Activated CD4-positive, alpha-beta T cell treated with anti-CD3 and anti-CD28 coated beads, Interleukin-2, amount 10 ng/mL, durations not matched to agents 7 days and 5 days (primary cell): ENCODE measurements at regions not wholly inside any gene's neighbourhood (a gene's known extent, or its start where the extent isn't known, plus 50 kb on each side); places are given as distances from the start of the nearest gene placed in this dataset.

Experiments
- CTCF ChIA-PET: fragments of 350-600 bp; sonication (Branson Sonifier 250); formaldehyde crosslinking; loops from one replicate; lab custom pipeline; 2021; ENCODE audit warnings: antibody characterized with exemption; lab: Charles Lee
- POLR2A ChIA-PET: fragments of 350-600 bp; sonication (Branson Sonifier 250); formaldehyde crosslinking; loops from one replicate; lab custom pipeline; 2021; ENCODE audit warnings: antibody characterized with exemption; lab: Charles Lee
- DNase-seq: peaks from one replicate; pipeline ENCODE4 v3.0.0-alpha.2; 2020
- H3K27ac Mint-ChIP-seq: one replicate; pipeline ENCODE4 v1.8.0; 2021; ENCODE audit warnings: mild to moderate bottlenecking, moderate library complexity, mixed read lengths
- H3K27me3 Mint-ChIP-seq: one replicate; pipeline ENCODE4 v1.8.0; 2021; ENCODE audit warnings: mixed read lengths
- H3K36me3 Mint-ChIP-seq: one replicate; pipeline ENCODE4 v1.8.0; 2021; ENCODE audit warnings: low read depth, mixed read lengths
- H3K4me1 Mint-ChIP-seq: one replicate; pipeline ENCODE4 v1.8.0; 2021; ENCODE audit warnings: mixed read lengths
- H3K4me3 Mint-ChIP-seq: one replicate; pipeline ENCODE4 v1.8.0; 2021; ENCODE audit warnings: mild to moderate bottlenecking, moderate library complexity, mixed read lengths
- H3K9me3 Mint-ChIP-seq: one replicate; pipeline ENCODE4 v1.8.0; 2021; ENCODE audit warnings: mixed read lengths

GRCh38 chr2:152950126-152950525, 231.7 kb downstream of the ARL6IP6 start:
- no peaks in the 10 kb centered on the region for H3K36me3 Mint-ChIP-seq
- ChIA-PET CTCF (no interaction called here), POLR2A (no interaction called here)
- H3K27me3 Mint-ChIP-seq = no peaks in the 10 kb centered on the region
- no peak overlapping the region for H3K4me3 Mint-ChIP-seq
- peaks cover 2% of the 10 kb centered on the region for H3K4me1 Mint-ChIP-seq
- no peak for DNase-seq
- no peak overlapping the region for H3K27ac Mint-ChIP-seq
- H3K9me3 Mint-ChIP-seq = no peaks in the 10 kb centered on the region

GRCh38 chr2:152944099-152944498, 225.7 kb downstream of the ARL6IP6 start:
- H3K9me3 Mint-ChIP-seq = no peaks in the 10 kb centered on the region
- H3K36me3 Mint-ChIP-seq = no peaks in the 10 kb centered on the region
- ChIA-PET POLR2A (no interaction called here), CTCF (no interaction called here)
- DNase-seq = no peak
- H3K4me1 Mint-ChIP-seq = peaks cover 2% of the 10 kb centered on the region
- no peaks in the 10 kb centered on the region for H3K27me3 Mint-ChIP-seq
- no peak overlapping the region for H3K27ac Mint-ChIP-seq
- no peak overlapping the region for H3K4me3 Mint-ChIP-seq

GRCh38 chr2:152942940-152943440, 224.6 kb downstream of the ARL6IP6 start:
- H3K27ac Mint-ChIP-seq = no peak overlapping the region
- no peaks in the 10 kb centered on the region for H3K36me3 Mint-ChIP-seq
- peaks cover 2% of the 10 kb centered on the region for H3K4me1 Mint-ChIP-seq
- H3K27me3 Mint-ChIP-seq = no peaks in the 10 kb centered on the region
- peaks cover 2% of the 10 kb centered on the region for H3K9me3 Mint-ChIP-seq
- DNase-seq = no peak
- H3K4me3 Mint-ChIP-seq = no peak overlapping the region
- CTCF ChIA-PET = no interaction called here
- POLR2A ChIA-PET = no interaction called here

- no peaks in the 10 kb centered on the region for H3K27me3 Mint-ChIP-seq
- no peak for DNase-seq
- no peaks in the 10 kb centered on the region for H3K9me3 Mint-ChIP-seq
- CTCF ChIA-PET = no interaction called here
- H3K4me3 Mint-ChIP-seq = no peak overlapping the region
- POLR2A ChIA-PET = no interaction called here
- H3K27ac Mint-ChIP-seq = no peak overlapping the region
- H3K36me3 Mint-ChIP-seq = no peaks in the 10 kb centered on the region
- no peaks in the 10 kb centered on the region for H3K4me1 Mint-ChIP-seq
Observed at GRCh38 chr2:152930501-152930900, 212.1 kb downstream of the ARL6IP6 start.

GRCh38 chr2:152929628-152930027, 211.2 kb downstream of the ARL6IP6 start:
- Mint-ChIP-seq H3K36me3 (no peaks in the 10 kb centered on the region), H3K9me3 (no peaks in the 10 kb centered on the region), H3K27ac (no peak overlapping the region), H3K4me1 (no peaks in the 10 kb centered on the region), H3K27me3 (no peaks in the 10 kb centered on the region), H3K4me3 (no peak overlapping the region)
- CTCF ChIA-PET = no interaction called here
- no peak for DNase-seq
- POLR2A ChIA-PET = no interaction called here

- no peak overlapping the region for H3K27ac Mint-ChIP-seq
- no peak overlapping the region for H3K4me3 Mint-ChIP-seq
- no peaks in the 10 kb centered on the region for H3K4me1 Mint-ChIP-seq
- peak; percentile 57 for DNase-seq
- ChIA-PET CTCF (interaction anchor here (0.5 kb wide), 1 partner anchor 87 kb away, joined by 4 read pairs; no protein-coding TSS in a partner anchor), POLR2A (no interaction called here)
- no peaks in the 10 kb centered on the region for H3K9me3 Mint-ChIP-seq
- H3K27me3 Mint-ChIP-seq = no peaks in the 10 kb centered on the region
- H3K36me3 Mint-ChIP-seq = no peaks in the 10 kb centered on the region
Observed at GRCh38 chr2:152925547-152926448, 207.4 kb downstream of the ARL6IP6 start.

- POLR2A ChIA-PET = no interaction called here
- DNase-seq = no peak
- no peaks in the 10 kb centered on the region for H3K27me3 Mint-ChIP-seq
- H3K27ac Mint-ChIP-seq = no peak overlapping the region
- no peaks in the 10 kb centered on the region for H3K9me3 Mint-ChIP-seq
- no peak overlapping the region for H3K4me3 Mint-ChIP-seq
- H3K36me3 Mint-ChIP-seq = no peaks in the 10 kb centered on the region
- CTCF ChIA-PET = no interaction called here
- H3K4me1 Mint-ChIP-seq = no peaks in the 10 kb centered on the region
Observed at GRCh38 chr2:152924722-152925121, 206.3 kb downstream of the ARL6IP6 start.

GRCh38 chr2:152924219-152924618, 205.8 kb downstream of the ARL6IP6 start:
- no peak overlapping the region for H3K4me3 Mint-ChIP-seq
- DNase-seq = no peak
- CTCF ChIA-PET = no interaction called here
- no peaks in the 10 kb centered on the region for H3K4me1 Mint-ChIP-seq
- H3K27me3 Mint-ChIP-seq = no peaks in the 10 kb centered on the region
- no peaks in the 10 kb centered on the region for H3K9me3 Mint-ChIP-seq
- H3K36me3 Mint-ChIP-seq = no peaks in the 10 kb centered on the region
- H3K27ac Mint-ChIP-seq = no peak overlapping the region
- POLR2A ChIA-PET = no interaction called here

GRCh38 chr2:152920846-152921245, 202.4 kb downstream of the ARL6IP6 start:
- no peak overlapping the region for H3K4me3 Mint-ChIP-seq
- no peak overlapping the region for H3K27ac Mint-ChIP-seq
- POLR2A ChIA-PET = interaction anchor here (0.6 kb wide), 1 partner anchor 17 kb away, joined by 14 read pairs; no protein-coding TSS in a partner anchor
- CTCF ChIA-PET = no interaction called here
- H3K9me3 Mint-ChIP-seq = no peaks in the 10 kb centered on the region
- DNase-seq = no peak
- H3K36me3 Mint-ChIP-seq = no peaks in the 10 kb centered on the region
- H3K4me1 Mint-ChIP-seq = no peaks in the 10 kb centered on the region
- no peaks in the 10 kb centered on the region for H3K27me3 Mint-ChIP-seq

- Mint-ChIP-seq H3K4me1 (no peaks in the 10 kb centered on the region), H3K9me3 (no peaks in the 10 kb centered on the region), H3K36me3 (no peaks in the 10 kb centered on the region), H3K4me3 (no peak overlapping the region), H3K27me3 (no peaks in the 10 kb centered on the region), H3K27ac (no peak overlapping the region)
- POLR2A ChIA-PET = no interaction called here
- no peak for DNase-seq
- CTCF ChIA-PET = no interaction called here
Observed at GRCh38 chr2:152910970-152911369, 192.6 kb downstream of the ARL6IP6 start.

- no peak overlapping the region for H3K4me3 Mint-ChIP-seq
- H3K27ac Mint-ChIP-seq = no peak overlapping the region
- H3K27me3 Mint-ChIP-seq = no peaks in the 10 kb centered on the region
- H3K9me3 Mint-ChIP-seq = no peaks in the 10 kb centered on the region
- POLR2A ChIA-PET = no interaction called here
- no peak for DNase-seq
- CTCF ChIA-PET = no interaction called here
- H3K36me3 Mint-ChIP-seq = no peaks in the 10 kb centered on the region
- no peaks in the 10 kb centered on the region for H3K4me1 Mint-ChIP-seq
Observed at GRCh38 chr2:152907046-152907445, 188.6 kb downstream of the ARL6IP6 start.

- H3K4me3 Mint-ChIP-seq = no peak overlapping the region
- no peaks in the 10 kb centered on the region for H3K4me1 Mint-ChIP-seq
- ChIA-PET POLR2A (no interaction called here), CTCF (no interaction called here)
- DNase-seq = no peak
- H3K36me3 Mint-ChIP-seq = no peaks in the 10 kb centered on the region
- H3K27me3 Mint-ChIP-seq = no peaks in the 10 kb centered on the region
- H3K9me3 Mint-ChIP-seq = no peaks in the 10 kb centered on the region
- H3K27ac Mint-ChIP-seq = no peak overlapping the region
Observed at GRCh38 chr2:152894051-152894450, 175.6 kb downstream of the ARL6IP6 start.

- DNase-seq = no peak
- H3K9me3 Mint-ChIP-seq = no peaks in the 10 kb centered on the region
- POLR2A ChIA-PET = no interaction called here
- no peaks in the 10 kb centered on the region for H3K27me3 Mint-ChIP-seq
- H3K4me3 Mint-ChIP-seq = no peak overlapping the region
- CTCF ChIA-PET = no interaction called here
- no peaks in the 10 kb centered on the region for H3K4me1 Mint-ChIP-seq
- no peak overlapping the region for H3K27ac Mint-ChIP-seq
- no peaks in the 10 kb centered on the region for H3K36me3 Mint-ChIP-seq
Observed at GRCh38 chr2:152890736-152891135, 172.3 kb downstream of the ARL6IP6 start.
